HEK293 (cell line): ENCODE measurements at regions not wholly inside any gene's neighbourhood (a gene's known extent, or its start where the extent isn't known, plus 50 kb on each side); places are given as distances from the start of the nearest gene placed in this dataset.

Source experiments
- CTCF ChIA-PET: fragments of 350-600 bp; formaldehyde crosslinking; extraction: SDS; loops from one replicate; lab custom pipeline; 2021; ENCODE audit warnings: antibody characterized with exemption; lab: Yijun Ruan, JAX
- POLR2A ChIA-PET: fragments of 300-600 bp; formaldehyde crosslinking; extraction: SDS; loops from one replicate; lab custom pipeline; 2020; ENCODE audit warnings: antibody characterized with exemption, inconsistent platforms; lab: Yijun Ruan, JAX
- H3K27ac ChIP-seq: fragments of 200-500 bp; sonication (Bioruptor generic); 2 replicates; pipeline ENCODE4 v1.5.1; 2014; ENCODE audit warnings: low read depth, low read length, control low read depth, inconsistent platforms; ENCODE audit errors: extremely low read depth
- H3K36me3 ChIP-seq, 2 experiments: fragments of 200-500 bp in 1 of 2; sonication (Bioruptor generic) in 1 of 2; 1 replicate in 1 of 2; 2 replicates in 1 of 2; pipeline ENCODE4 v1.5.1; 2014 to 2017; ENCODE audit warnings: inconsistent platforms in 2 of 2, low read length in 2 of 2; ENCODE audit not compliant: control insufficient read depth in 2 of 2, insufficient read depth in 1 of 2
- H3K4me1 ChIP-seq: fragments of 200-500 bp; sonication (Bioruptor generic); 2 replicates; pipeline ENCODE4 v1.5.1; 2014; ENCODE audit warnings: mild to moderate bottlenecking, low read length, inconsistent platforms; ENCODE audit not compliant: control insufficient read depth, insufficient read depth
- H3K4me3 ChIP-seq: 2 replicates; pipeline ENCODE4 v1.5.1; 2011; ENCODE audit warnings: low read depth, mild to moderate bottlenecking, control low read depth, low read length, moderate library complexity
- H3K9me3 ChIP-seq: fragments of 200-500 bp; sonication (Bioruptor generic); 2 replicates; pipeline ENCODE4 v1.5.1; 2014; ENCODE audit warnings: low read depth, low read length, inconsistent platforms; ENCODE audit not compliant: control insufficient read depth, insufficient read depth
- ATF2 ChIP-seq: fragments of 450-650 bp; formaldehyde crosslinking; IDR thresholded peaks from 2 replicates; pipeline ENCODE4 v1.5.1; 2016; ENCODE audit warnings: missing biosample characterization, missing genetic modification characterization, low read depth
- ZBTB10 ChIP-seq: fragments of 450-650 bp; formaldehyde crosslinking; IDR thresholded peaks from 2 replicates; pipeline ENCODE4 v1.5.1; 2016; ENCODE audit warnings: missing biosample characterization, missing genetic modification characterization
- ZBTB17 ChIP-seq: fragments of 450-650 bp; formaldehyde crosslinking; IDR thresholded peaks from 2 replicates; pipeline ENCODE4 v1.5.1; 2016; ENCODE audit warnings: missing biosample characterization, missing genetic modification characterization
- ZNF121 ChIP-seq: fragments of 450-650 bp; formaldehyde crosslinking; IDR thresholded peaks from 2 replicates; pipeline ENCODE4 v1.5.1; 2016; ENCODE audit warnings: missing biosample characterization, missing genetic modification characterization
- ZNF140 ChIP-seq: fragments of 450-650 bp; formaldehyde crosslinking; IDR thresholded peaks from 2 replicates; pipeline ENCODE4 v1.5.1; 2016; ENCODE audit warnings: missing biosample characterization, missing genetic modification characterization
- ZNF146 ChIP-seq: fragments of 450-650 bp; formaldehyde crosslinking; IDR thresholded peaks from 2 replicates; pipeline ENCODE4 v1.5.1; 2016; ENCODE audit warnings: missing biosample characterization, missing genetic modification characterization
- ZNF148 ChIP-seq: fragments of 450-650 bp; formaldehyde crosslinking; IDR thresholded peaks from 2 replicates; pipeline ENCODE4 v1.5.0; 2017; ENCODE audit warnings: missing biosample characterization, missing genetic modification characterization, borderline replicate concordance
- ZNF24 ChIP-seq: fragments of 450-650 bp; formaldehyde crosslinking; IDR thresholded peaks from 2 replicates; pipeline ENCODE4 v1.5.1; 2016; ENCODE audit warnings: missing biosample characterization, missing genetic modification characterization
- ZNF354C ChIP-seq: fragments of 450-650 bp; formaldehyde crosslinking; IDR thresholded peaks from 2 replicates; pipeline ENCODE4 v1.5.1; 2016; ENCODE audit warnings: missing biosample characterization, missing genetic modification characterization, low read depth, borderline replicate concordance
- ZNF37A ChIP-seq: fragments of 450-650 bp; IDR thresholded peaks from 2 replicates; pipeline ENCODE4 v1.5.1; 2018; ENCODE audit warnings: missing biosample characterization, missing genetic modification characterization
- ZNF394 ChIP-seq: fragments of 450-650 bp; formaldehyde crosslinking; IDR thresholded peaks from 2 replicates; pipeline ENCODE4 v1.5.1; 2016; ENCODE audit warnings: missing biosample characterization, missing genetic modification characterization, mild to moderate bottlenecking, moderate library complexity, borderline replicate concordance
- ZNF48 ChIP-seq: fragments of 450-650 bp; formaldehyde crosslinking; IDR thresholded peaks from 2 replicates; pipeline ENCODE4 v1.5.1; 2016; ENCODE audit warnings: missing biosample characterization, missing genetic modification characterization
- ZNF488 ChIP-seq: fragments of 450-650 bp; formaldehyde crosslinking; IDR thresholded peaks from 2 replicates; pipeline ENCODE4 v1.5.1; 2016; ENCODE audit warnings: missing biosample characterization, missing genetic modification characterization
- ZNF580 ChIP-seq: fragments of 450-650 bp; formaldehyde crosslinking; IDR thresholded peaks from 2 replicates; pipeline ENCODE4 v1.5.1; 2016; ENCODE audit warnings: missing biosample characterization, missing genetic modification characterization
- ZNF830 ChIP-seq: fragments of 450-650 bp; IDR thresholded peaks from 2 replicates; pipeline ENCODE4 v1.5.0; 2018; ENCODE audit warnings: missing biosample characterization, missing genetic modification characterization, low read depth, mild to moderate bottlenecking, moderate library complexity
- ZSCAN4 ChIP-seq: fragments of 450-650 bp; formaldehyde crosslinking; IDR thresholded peaks from 2 replicates; pipeline ENCODE4 v1.5.1; 2017; ENCODE audit warnings: missing biosample characterization, missing genetic modification characterization
- ZSCAN5A ChIP-seq: fragments of 450-650 bp; formaldehyde crosslinking; IDR thresholded peaks from 2 replicates; pipeline ENCODE4 v1.5.1; 2016; ENCODE audit warnings: missing biosample characterization, missing genetic modification characterization

GRCh38 chr12:94078138-94078723 lies 70.1 kb upstream of the PLXNC1 start:
- no peak overlapping the region for H3K27ac ChIP-seq
- no peaks in the 10 kb centered on the region for H3K9me3 ChIP-seq
- TF ChIP-seq ZNF140 (tag by site-specific recombination), result no peak
- no peak for TF ChIP-seq ZNF146 (tag by site-specific recombination)
- TF ChIP-seq ZNF37A (tag by site-specific recombination), result no peak
- no peak for TF ChIP-seq ZNF24 (tag by site-specific recombination)
- TF ChIP-seq ZNF148 (tag by site-specific recombination), result no peak
- no peak for TF ChIP-seq ZNF580
- TF ChIP-seq ZBTB10, result no peak
- TF ChIP-seq ZNF48 (tag by site-specific recombination), result no peak
- no peak for TF ChIP-seq ZBTB17 (tag by site-specific recombination)
- TF ChIP-seq ZSCAN5A (tag by site-specific recombination), result no peak
- no peak for TF ChIP-seq ZNF830 (tag by site-specific recombination)
- no peak for TF ChIP-seq ZSCAN4 (tag by site-specific recombination)
- TF ChIP-seq ZNF394 (tag by site-specific recombination), result no peak
- TF ChIP-seq ATF2 (tag by site-specific recombination), result no peak
- TF ChIP-seq ZNF488 (tag by site-specific recombination), result no peak
- no peak for TF ChIP-seq ZNF121 (tag by site-specific recombination)
- no peak for TF ChIP-seq ZNF354C (tag by site-specific recombination)
- no peaks in the 10 kb centered on the region for H3K36me3 ChIP-seq
- ChIA-PET POLR2A (no interaction called here), CTCF (interaction anchor here (0.8 to 4.5 kb wide), 3 partner anchors 10 to 36 kb away, joined by 5 to 55 read pairs (median 6); no protein-coding TSS in a partner anchor)
- H3K4me1 ChIP-seq, result no peaks in the 10 kb centered on the region
- H3K4me3 ChIP-seq, result no peak overlapping the region
